Left cardiac atrium (tissue), 4 donors: ENCODE measurements at regions not wholly inside any gene's neighbourhood (a gene's known extent, or its start where the extent isn't known, plus 50 kb on each side); places are given as distances from the start of the nearest gene placed in this dataset.
A peak's percentile ranks its signal among the peaks of the same experiment; 100 is the strongest.

Source experiments
- ATAC-seq, 2 donors: fragments of 200-7000 bp; cut with Tn5 transposase; one replicate each; pipeline ENCODE4 v1.9.1; 2020; ENCODE audit warnings: mild to moderate bottlenecking in 2 of 2, moderate library complexity in 2 of 2
- DNase-seq: peaks from one replicate; pipeline ENCODE4 v3.0.0-alpha.2; 2020
- intact Hi-C, 2 donors: fragments of 100-400 bp; cut with DNase I; formaldehyde crosslinking; loops; one replicate each; pipeline versions ENCODE4 v1.14.1 to v1.15.1; 2022 to 2023
- donor health status: DM: no; HTN: yes; CAD: no.
- donor health status: DM: no; HTN: yes; CAD: no; lungs with severe emphysema.
- donor health status: DM: yes; HTN: yes; CAD: no.
- donor health status: Dilated cardiomyopathy.

DNA sequence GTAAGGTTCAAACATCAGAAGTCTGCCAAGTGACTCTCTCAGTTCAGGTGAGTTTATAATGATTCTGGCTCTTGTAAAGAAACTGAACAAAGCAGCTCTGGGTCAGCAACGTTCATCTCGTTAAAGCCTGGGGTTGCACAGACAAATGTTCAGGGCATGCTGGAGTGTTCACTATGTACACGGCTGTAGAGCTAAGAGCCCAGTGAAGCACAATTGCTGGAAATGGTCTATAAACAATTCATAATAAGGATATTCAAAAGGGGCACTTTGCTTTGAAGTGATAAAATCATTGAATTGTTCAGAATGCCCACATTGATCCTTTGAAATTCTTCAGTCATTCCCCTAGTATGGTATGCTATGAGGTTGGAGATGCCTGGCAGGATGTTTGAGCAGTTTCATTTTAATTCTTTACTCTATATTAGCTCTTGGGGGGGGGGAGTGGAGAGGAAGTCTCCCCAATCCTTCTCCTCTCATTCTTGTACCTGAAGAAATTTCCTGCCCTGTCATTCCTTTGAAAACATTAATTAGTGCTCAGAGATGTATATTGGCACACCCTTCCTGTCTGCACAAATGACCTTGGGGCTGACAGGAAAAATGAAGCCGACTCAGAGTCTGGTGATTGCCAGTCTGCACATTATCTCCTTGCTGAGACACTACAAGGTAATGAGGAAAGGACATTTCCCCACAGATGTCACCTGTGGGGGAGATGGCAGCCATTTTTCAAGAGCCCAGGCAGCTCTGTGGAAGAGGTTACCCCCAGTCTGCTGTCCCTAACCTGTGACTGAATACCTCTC, 145.5 kb downstream of the DLEU7 start:
- intact Hi-C loops, result loop anchor here in 1 of 2 donors (10.0 kb wide), 1 partner anchor 113 kb away; no protein-coding TSS in a partner anchor
- ATAC-seq (no peak), DNase-seq (no peak)

DNA sequence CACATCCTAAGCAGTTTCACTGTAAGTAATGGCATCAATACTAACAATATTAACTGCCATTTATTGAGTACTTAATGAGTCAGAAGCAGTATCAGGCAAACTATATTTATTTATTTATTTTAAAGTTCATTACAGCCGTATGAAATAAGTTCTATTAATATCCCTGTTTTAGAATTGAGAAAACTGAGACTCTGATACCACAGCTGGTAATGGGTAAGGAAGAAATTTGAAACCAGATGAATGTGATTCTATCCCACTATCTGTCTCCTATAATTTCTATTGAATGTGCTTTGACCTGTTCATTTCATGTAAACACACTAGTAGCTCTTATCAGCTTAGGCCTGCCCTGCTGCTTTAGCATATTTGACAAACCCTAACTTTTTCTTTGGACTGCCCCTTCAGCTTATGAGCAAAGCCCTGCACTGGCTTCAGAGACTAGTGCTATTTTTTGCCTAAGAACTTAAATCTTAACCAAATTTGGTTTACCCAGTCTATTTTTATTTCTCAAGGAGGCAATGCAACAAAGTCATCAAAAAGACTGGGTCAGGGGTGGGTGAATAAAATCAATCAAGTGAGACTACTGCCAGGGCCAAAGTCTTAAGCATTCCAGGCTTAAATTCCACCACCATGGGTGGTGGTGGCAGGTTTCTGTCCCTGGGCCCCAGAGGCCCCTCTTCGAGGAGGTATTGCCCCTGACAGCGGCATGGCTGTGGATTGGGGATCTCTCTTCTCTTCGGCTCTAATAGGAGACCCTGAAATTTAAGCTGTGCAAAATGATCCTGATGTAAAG, 143.4 kb downstream of the DLEU7 start:
- ATAC-seq, result no peak
- DNase-seq, result no peak
- intact Hi-C loops, result loop anchor here in 1 of 2 donors (10.0 kb wide), 1 partner anchor 115 kb away; no protein-coding TSS in a partner anchor

GRCh38 chr13:50700664-50701305, 142.7 kb downstream of the DLEU7 start:
- ATAC-seq (no peak), DNase-seq (no peak)
- intact Hi-C loops, result no loop called here

GRCh38 chr13:50701469-50701868, 142.0 kb downstream of the DLEU7 start:
- DNase-seq, result no peak
- ATAC-seq, result no peak
- intact Hi-C loops, result no loop called here

GRCh38 chr13:50706505-50706904, 137.0 kb downstream of the DLEU7 start:
- ATAC-seq (peak in 1 of 2 donors; percentile 56), DNase-seq (no peak)
- intact Hi-C loops, result no loop called here

GRCh38 chr13:50707628-50708027, 135.9 kb downstream of the DLEU7 start:
- intact Hi-C loops, result no loop called here
- DNase-seq, result no peak
- no peak for ATAC-seq

GRCh38 chr13:50708461-50708860, 135.0 kb downstream of the DLEU7 start:
- peak; percentile 72 for ATAC-seq
- intact Hi-C loops, result no loop called here
- DNase-seq, result no peak

- ATAC-seq (no peak), DNase-seq (no peak)
- intact Hi-C loops, result no loop called here
Measured at GRCh38 chr13:50709058-50709457, 134.4 kb downstream of the DLEU7 start.

DNA sequence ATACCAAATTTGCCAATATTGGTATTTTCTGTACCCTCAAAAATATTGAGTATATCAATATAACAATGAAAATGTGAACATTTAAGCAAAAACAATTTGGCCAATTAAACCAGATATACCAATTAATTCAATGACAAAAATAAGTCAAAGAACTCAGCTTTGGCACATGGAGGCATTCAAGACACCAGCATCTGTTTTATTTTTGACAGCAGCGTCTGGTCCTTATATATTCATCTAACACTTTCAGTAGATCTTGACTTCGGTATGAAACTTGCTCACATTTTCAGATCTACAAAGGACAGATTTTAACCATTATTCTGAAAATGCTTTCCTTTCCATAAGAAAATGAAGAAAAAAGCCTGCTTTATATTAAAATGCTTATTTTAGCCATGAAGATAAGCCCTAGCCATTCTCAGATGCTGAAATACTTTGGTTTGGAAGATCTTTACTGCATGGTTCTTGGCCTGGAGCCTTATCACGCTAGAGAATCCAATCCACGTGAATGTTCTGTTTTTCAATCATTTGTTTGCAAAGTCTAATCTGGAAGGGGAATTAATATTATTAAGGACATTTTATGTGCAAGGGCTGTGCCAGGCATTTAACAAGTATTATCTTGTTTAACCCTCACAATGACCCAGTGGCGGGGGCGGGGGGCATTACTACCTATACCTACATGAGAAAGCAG, 132.2 kb downstream of the DLEU7 start:
- ATAC-seq (no peak), DNase-seq (no peak)
- intact Hi-C loops, result no loop called here

GRCh38 chr13:50711996-50712395, 131.5 kb downstream of the DLEU7 start:
- ATAC-seq, result no peak
- DNase-seq, result no peak
- intact Hi-C loops, result no loop called here

GRCh38 chr13:50712456-50712855, 131.0 kb downstream of the DLEU7 start:
- intact Hi-C loops, result no loop called here
- DNase-seq (no peak), ATAC-seq (no peak)

GRCh38 chr13:50712881-50713280, 130.6 kb downstream of the DLEU7 start:
- no peak for DNase-seq
- ATAC-seq, result no peak
- intact Hi-C loops, result no loop called here

DNA sequence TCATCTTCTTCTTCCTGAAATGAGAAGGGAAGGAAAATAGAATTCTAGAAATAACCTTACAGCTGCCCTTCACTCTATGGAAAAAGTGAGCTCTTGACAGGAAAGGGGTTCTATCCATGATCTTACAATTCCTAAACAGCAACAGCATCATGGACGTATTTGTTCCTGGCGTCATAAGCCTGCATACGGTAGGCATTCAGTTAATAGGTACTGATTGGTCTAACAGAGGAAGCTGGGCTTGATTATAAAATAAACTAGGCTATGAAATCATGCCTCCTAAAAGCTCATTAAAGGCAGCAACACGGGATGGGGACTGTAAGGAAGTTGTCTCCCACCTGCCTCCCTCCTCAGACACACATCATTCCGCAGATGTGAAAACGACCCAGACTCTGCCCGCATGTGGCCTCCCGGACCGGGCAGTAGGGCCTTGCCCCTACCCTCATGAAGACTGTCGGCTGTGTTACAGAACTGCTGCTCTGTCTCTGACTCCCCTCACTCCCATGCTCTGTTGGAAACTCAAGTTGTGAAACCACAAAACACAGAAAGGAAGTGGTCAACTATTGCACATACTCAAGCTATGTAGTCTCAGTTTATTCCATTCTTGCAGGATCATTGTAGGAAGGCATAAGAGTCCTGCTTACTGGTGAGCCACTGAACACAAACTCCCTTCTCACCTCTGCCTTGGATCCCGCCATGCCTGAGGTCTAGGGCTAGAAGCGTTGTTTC, 129.8 kb downstream of the DLEU7 start:
- intact Hi-C loops, result no loop called here
- ATAC-seq, result peak; percentile 46 to 77

DNA sequence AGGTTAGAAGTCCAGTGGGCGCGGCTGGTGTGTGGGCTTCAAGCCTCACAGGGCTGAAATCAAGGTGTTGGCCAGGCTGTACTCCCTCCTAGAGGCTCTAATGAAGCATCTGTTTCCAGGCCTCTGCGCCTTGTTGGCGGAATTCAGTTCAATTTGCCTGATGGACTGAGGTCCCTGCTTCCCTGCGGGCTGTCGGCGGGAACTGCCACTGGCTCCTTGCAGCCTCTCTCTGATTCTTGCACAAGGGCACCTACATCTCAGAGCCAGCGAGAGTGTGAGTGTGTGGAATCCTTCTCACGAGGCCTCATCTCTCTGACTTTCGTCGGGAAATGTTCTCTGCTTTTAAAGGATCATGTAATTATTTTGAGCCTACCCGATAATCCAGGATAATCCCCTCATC, 128.6 kb downstream of the DLEU7 start:
- ATAC-seq (no peak), DNase-seq (no peak)
- intact Hi-C loops, result no loop called here

More for the DNA sequence above, 129.8 kb downstream of the DLEU7 start:
- no peak for DNase-seq

- intact Hi-C loops, result no loop called here
- ATAC-seq, result peak; percentile 66 to 72
- peak; percentile 61 for DNase-seq
Measured at GRCh38 chr13:50715402-50716146, 127.9 kb downstream of the DLEU7 start.

GRCh38 chr13:50720861-50721671, 122.4 kb downstream of the DLEU7 start:
- ATAC-seq (no peak), DNase-seq (no peak)
- intact Hi-C loops, result no loop called here

DNA sequence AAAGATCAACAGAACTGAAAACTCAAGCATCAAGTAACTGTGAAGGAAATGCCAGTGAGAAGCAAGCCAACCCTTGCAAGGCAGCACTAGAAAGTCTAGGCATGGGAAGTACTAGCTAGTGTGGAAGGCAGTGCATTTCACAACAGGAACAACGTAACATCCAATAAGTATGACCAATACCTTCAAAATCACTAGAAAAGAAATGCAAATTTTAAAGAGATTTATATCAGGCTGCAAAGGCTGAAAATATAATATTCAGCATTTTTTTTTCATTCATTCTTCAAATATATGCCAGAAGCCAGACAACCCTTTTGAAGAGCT, 121.9 kb downstream of the DLEU7 start:
- DNase-seq, result no peak
- intact Hi-C loops, result no loop called here
- no peak for ATAC-seq
